Breast epithelium (tissue), 4 donors: ENCODE measurements at regions not wholly inside any gene's neighbourhood (a gene's known extent, or its start where the extent isn't known, plus 50 kb on each side); places are given as distances from the start of the nearest gene placed in this dataset.
"Not testable (repeated sequence)": the region's sequence is repeated elsewhere in the genome, so short reads cannot be mapped to it uniquely, and the experiment has no call there.

ENCODE experiments used
- DNase-seq, 2 donors: peaks; one replicate each; pipeline ENCODE4 v3.0.0-alpha.2; 2019; ENCODE audit warnings: low spot score in 2 of 2
- H3K27ac ChIP-seq, 2 donors: fragments of 200-600 bp; sonication (generic) in 1 of 2; one replicate each; pipeline ENCODE4 v1.5.1; 2016 to 2019; ENCODE audit warnings: mild to moderate bottlenecking in 1 of 2
- H3K27me3 ChIP-seq, 2 donors: fragments of 200-600 bp; sonication (generic) in 1 of 2; one replicate each; pipeline versions ENCODE4 v1.5.1 to v1.6.0; 2017 to 2019; ENCODE audit warnings: control low read depth in 1 of 2, mild to moderate bottlenecking in 1 of 2
- H3K36me3 ChIP-seq: fragments of 200-600 bp; one replicate; pipeline ENCODE4 v1.5.1; 2019
- H3K4me1 ChIP-seq, 2 donors: fragments of 200-600 bp; sonication (generic); one replicate each; pipeline ENCODE4 v1.5.1; 2016 to 2019; ENCODE audit warnings: control low read depth in 1 of 2
- H3K4me3 ChIP-seq, 3 donors: fragments of 200-600 bp; sonication (generic); 1 replicate in 2 of 3; 2 replicates in 1 of 3; pipeline ENCODE4 v1.5.1; 2016 to 2019; ENCODE audit warnings: mild to moderate bottlenecking in 3 of 3, moderate library complexity in 2 of 3
- H3K9me3 ChIP-seq, 2 donors: fragments of 200-600 bp; sonication (generic) in 1 of 2; one replicate each; pipeline ENCODE4 v1.5.1; 2016 to 2019; ENCODE audit warnings: control low read depth in 1 of 2
- CTCF ChIP-seq, 3 donors: fragments of 450-650 bp; IDR thresholded peaks; one replicate each; pipeline ENCODE4 v1.5.1; 2016 to 2017; ENCODE audit warnings: antibody characterized with exemption in 3 of 3, mild to moderate bottlenecking in 3 of 3, moderate library complexity in 3 of 3
- POLR2A ChIP-seq: fragments of 450-650 bp; IDR thresholded peaks from one replicate; pipeline ENCODE4 v1.6.1; 2016; ENCODE audit warnings: antibody characterized with exemption, mild to moderate bottlenecking, moderate library complexity
- POLR2AphosphoS5 ChIP-seq, 3 donors: sonication (generic); formaldehyde crosslinking; IDR thresholded peaks; one replicate each; pipeline ENCODE4 v1.6.1; 2017; ENCODE audit warnings: antibody characterized with exemption in 3 of 3
- intact Hi-C: fragments of 100-400 bp; cut with DNase I; formaldehyde crosslinking; loops from one replicate; pipeline ENCODE4 v1.15.1; 2023; ENCODE audit warnings: low total_unique reads

GRCh38 chr10:38209332-38209731, 115.2 kb downstream of the ZNF37A start:
- Histone ChIP-seq H3K27me3 (no peaks in the 10 kb centered on the region), H3K9me3 (peaks cover 5 to 7% of the 10 kb centered on the region in 2 donors), H3K36me3 (no peaks in the 10 kb centered on the region), H3K4me3 (no peak overlapping the region), H3K4me1 (no peaks in the 10 kb centered on the region), H3K27ac (no peak overlapping the region)
- TF ChIP-seq POLR2A: no peak
- no peak for TF ChIP-seq POLR2AphosphoS5 (IDR thresholded peaks at IDR 0.05)
- TF ChIP-seq CTCF (IDR thresholded peaks at IDR 0.05): no peak
- intact Hi-C loops: no loop called here
- DNase-seq: no peak

GRCh38 chr10:38209748-38210147, 115.6 kb downstream of the ZNF37A start:
- intact Hi-C loops, H3K27ac ChIP-seq, H3K9me3 ChIP-seq, H3K36me3 ChIP-seq, H3K27me3 ChIP-seq, DNase-seq, H3K4me1 ChIP-seq, H3K4me3 ChIP-seq: not testable (repeated sequence)

GRCh38 chr10:38212460-38212859, 118.3 kb downstream of the ZNF37A start:
- H3K9me3 ChIP-seq: peaks cover 5 to 9% of the 10 kb centered on the region in 2 donors
- no peak overlapping the region for H3K4me3 ChIP-seq
- no peak overlapping the region for H3K27ac ChIP-seq
- no peaks in the 10 kb centered on the region for H3K36me3 ChIP-seq
- intact Hi-C loops: no loop called here
- H3K4me1 ChIP-seq: no peaks in the 10 kb centered on the region
- TF ChIP-seq POLR2AphosphoS5 (IDR thresholded peaks at IDR 0.05) (no peak), POLR2A (no peak), CTCF (IDR thresholded peaks at IDR 0.05) (no peak)
- no peak for DNase-seq
- H3K27me3 ChIP-seq: no peaks in the 10 kb centered on the region

GRCh38 chr10:38226385-38226784, 132.2 kb downstream of the ZNF37A start:
- Histone ChIP-seq H3K9me3 (peaks cover 0 to 10% of the 10 kb centered on the region in 2 donors), H3K27ac (no peak overlapping the region), H3K4me3 (no peak overlapping the region), H3K36me3 (no peaks in the 10 kb centered on the region), H3K4me1 (no peaks in the 10 kb centered on the region), H3K27me3 (no peaks in the 10 kb centered on the region)
- TF ChIP-seq POLR2AphosphoS5 (IDR thresholded peaks at IDR 0.05) (no peak), CTCF (IDR thresholded peaks at IDR 0.05) (no peak), POLR2A (no peak)
- no peak for DNase-seq
- intact Hi-C loops: no loop called here

GRCh38 chr10:38228394-38228793, 134.3 kb downstream of the ZNF37A start:
- TF ChIP-seq POLR2A (no peak), POLR2AphosphoS5 (IDR thresholded peaks at IDR 0.05) (no peak), CTCF (IDR thresholded peaks at IDR 0.05) (no peak)
- Histone ChIP-seq H3K27ac (no peak overlapping the region), H3K36me3 (no peaks in the 10 kb centered on the region), H3K27me3 (no peaks in the 10 kb centered on the region), H3K9me3 (peaks cover 0 to 10% of the 10 kb centered on the region in 2 donors), H3K4me3 (no peak overlapping the region), H3K4me1 (no peaks in the 10 kb centered on the region)
- intact Hi-C loops: no loop called here
- DNase-seq: no peak

- H3K9me3 ChIP-seq, H3K36me3 ChIP-seq, H3K4me1 ChIP-seq, DNase-seq, intact Hi-C loops, H3K27ac ChIP-seq, H3K4me3 ChIP-seq, H3K27me3 ChIP-seq: not testable (repeated sequence)
Measured at GRCh38 chr10:38238479-38238878, 144.3 kb downstream of the ZNF37A start.

- intact Hi-C loops, DNase-seq, H3K4me1 ChIP-seq: not testable (repeated sequence)
Measured at GRCh38 chr10:38242061-38242649, 148.0 kb downstream of the ZNF37A start.

GRCh38 chr10:38248113-38248512, 154.0 kb downstream of the ZNF37A start:
- intact Hi-C loops, DNase-seq, H3K9me3 ChIP-seq, H3K27me3 ChIP-seq, H3K27ac ChIP-seq, H3K4me3 ChIP-seq, H3K36me3 ChIP-seq, H3K4me1 ChIP-seq: not testable (repeated sequence)

More at GRCh38 chr10:38242061-38242649, 148.0 kb downstream of the ZNF37A start:
- not testable (repeated sequence) for H3K27ac ChIP-seq, H3K4me3 ChIP-seq, H3K36me3 ChIP-seq, H3K9me3 ChIP-seq, H3K27me3 ChIP-seq

- DNase-seq, H3K27ac ChIP-seq, H3K36me3 ChIP-seq, H3K9me3 ChIP-seq, intact Hi-C loops, H3K4me3 ChIP-seq, H3K27me3 ChIP-seq, H3K4me1 ChIP-seq: not testable (repeated sequence)
Measured at GRCh38 chr10:38252551-38252950, 158.4 kb downstream of the ZNF37A start.
